HG02973 (cell line): ENCODE measurements at regions not wholly inside any gene's neighbourhood (a gene's known extent, or its start where the extent isn't known, plus 50 kb on each side); places are given as distances from the start of the nearest gene placed in this dataset.
"Not testable (repeated sequence)": the region's sequence is repeated elsewhere in the genome, so short reads cannot be mapped to it uniquely, and the experiment has no call there.

Source experiments
- ATAC-seq: cut with Tn5 transposase; IDR thresholded peaks from one replicate; pipeline ENCODE4 v1.9.1; 2021; ENCODE audit warnings: moderate library complexity; ENCODE audit not compliant: unreplicated experiment

DNA sequence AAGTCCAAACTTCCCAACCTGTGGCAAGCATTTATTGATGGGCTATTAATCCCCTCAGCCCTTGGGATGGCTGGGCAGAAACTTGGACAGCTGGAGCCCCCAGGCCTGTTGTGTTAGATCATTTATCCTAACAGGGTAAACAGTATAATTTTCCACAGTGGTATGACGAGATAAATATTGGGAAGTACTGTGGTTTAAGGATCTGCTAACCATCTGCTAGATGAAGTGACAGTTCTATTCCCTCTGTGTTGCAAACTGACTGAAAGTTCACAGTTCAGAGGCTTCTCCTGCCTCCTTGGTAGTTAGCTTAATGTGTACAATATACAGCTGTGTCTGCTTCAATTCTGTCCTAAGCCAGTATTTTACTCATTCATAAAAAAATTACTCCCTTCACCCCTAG lies 127.5 kb upstream of the CHODL start:
- no peak for ATAC-seq

DNA sequence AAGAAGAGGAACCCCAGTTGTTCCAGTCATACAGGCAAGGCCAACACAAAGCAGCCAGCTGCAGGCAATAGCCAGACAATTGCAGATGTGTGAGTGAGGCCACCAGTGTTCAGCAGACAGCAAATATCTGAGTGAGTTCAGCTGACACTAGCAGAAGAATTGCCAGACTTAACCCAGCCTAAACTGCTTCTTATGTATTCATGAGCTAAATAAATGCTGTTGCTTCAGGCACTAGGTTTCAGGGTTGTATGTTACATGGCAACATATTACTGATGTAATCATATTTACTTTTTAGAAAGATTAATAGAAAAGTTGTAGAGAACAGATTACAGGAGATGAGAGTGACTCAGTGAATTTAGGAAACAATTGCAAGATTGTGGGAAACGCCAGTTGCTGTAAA lies 129.8 kb upstream of the CHODL start:
- ATAC-seq = no peak

DNA sequence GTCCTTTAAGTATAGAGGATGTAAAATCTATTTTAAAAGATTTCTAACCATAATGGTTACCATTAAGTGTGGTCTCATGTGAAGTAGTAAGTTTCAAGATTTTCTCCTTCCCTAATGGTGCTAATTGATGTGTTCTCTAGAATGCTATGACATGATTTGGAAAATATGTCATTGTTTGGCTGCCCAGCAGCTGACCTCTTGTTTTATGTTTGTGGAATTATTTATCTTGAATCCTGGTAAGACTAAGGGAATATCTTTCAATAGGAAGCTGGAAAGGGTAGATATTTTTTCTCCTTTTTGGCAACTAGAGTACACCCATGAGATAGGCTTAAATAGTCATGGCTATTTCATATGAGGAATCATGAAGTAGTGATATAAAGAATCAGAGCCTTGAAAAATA lies 139.8 kb upstream of the CHODL start:
- ATAC-seq = no peak

DNA sequence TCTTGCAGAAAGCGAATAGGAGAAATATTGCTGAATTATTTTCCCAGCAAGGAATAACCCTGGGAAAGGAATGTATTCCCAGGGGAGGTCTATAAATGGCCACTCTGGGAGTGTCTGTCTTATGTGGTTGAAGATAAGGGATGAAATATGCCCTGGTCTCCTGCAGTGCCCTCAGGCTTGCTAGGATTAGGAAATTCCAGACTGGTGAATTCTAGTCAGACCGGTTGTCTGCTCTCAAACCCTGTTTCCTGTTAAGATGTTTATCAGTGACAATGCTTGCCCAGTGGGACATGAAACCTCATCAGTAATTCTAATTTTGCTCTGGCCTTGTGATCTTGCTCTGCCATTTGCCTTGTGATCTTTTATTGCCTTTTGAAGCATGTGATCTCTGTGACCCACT lies 148.2 kb upstream of the CHODL start:
- not testable (repeated sequence) for ATAC-seq

DNA sequence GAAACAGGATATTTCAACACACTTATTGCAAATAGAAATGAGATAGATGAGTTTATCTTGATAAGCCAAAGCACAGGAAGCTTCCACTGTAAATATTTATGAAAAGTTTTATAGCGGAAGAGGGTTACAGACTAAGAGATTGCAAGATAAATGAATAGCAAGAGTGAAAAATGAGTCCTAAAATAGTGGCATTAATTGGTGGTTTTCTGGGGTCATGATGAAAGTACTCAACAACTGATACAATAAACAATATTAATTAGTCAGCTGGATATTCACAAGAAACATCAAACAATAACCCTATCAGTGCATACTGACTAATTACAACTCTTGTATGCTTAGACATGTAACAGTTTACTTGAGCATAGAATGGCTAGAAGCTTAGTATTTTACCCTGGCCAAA lies 154.8 kb upstream of the CHODL start:
- no peak for ATAC-seq

DNA sequence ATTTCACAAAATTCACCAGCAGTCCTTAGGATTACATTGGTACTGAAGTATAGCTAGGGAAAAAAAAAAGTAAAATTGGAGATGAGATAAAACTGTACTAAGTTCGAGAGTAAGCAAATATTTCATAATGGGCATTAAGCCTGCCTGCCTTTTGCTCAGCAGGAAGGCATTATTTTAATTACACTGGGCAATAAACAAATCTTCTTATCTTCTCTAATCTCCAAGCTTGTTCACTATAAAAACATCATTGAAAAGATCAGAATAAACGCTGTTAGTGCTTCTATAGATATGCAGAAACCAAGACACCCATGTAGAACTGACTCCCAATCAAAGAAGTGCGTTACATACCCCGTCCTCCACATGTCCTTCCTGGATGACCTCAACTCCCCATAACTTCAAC lies 174.2 kb upstream of the CHODL start:
- ATAC-seq = no peak

DNA sequence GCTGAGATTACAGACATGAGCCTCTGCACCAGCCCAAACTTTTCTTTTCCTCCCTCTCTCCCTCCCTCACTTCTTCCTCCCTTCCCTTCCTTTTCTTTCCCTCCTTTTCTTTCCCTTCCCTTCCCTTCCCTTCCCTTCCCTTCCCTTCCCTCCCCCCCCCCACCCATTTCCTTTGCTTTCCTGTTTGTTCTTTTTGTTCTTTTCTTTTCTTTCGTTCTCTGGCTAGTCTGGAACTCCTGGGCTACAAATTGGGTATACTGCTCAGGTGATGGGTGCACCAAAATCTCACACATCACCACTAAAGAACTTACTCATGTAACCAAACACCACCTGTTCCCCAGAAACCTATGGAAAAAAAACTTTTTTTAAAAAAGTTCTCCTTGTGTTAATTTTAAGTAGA lies 174.8 kb upstream of the CHODL start:
- no peak for ATAC-seq

DNA sequence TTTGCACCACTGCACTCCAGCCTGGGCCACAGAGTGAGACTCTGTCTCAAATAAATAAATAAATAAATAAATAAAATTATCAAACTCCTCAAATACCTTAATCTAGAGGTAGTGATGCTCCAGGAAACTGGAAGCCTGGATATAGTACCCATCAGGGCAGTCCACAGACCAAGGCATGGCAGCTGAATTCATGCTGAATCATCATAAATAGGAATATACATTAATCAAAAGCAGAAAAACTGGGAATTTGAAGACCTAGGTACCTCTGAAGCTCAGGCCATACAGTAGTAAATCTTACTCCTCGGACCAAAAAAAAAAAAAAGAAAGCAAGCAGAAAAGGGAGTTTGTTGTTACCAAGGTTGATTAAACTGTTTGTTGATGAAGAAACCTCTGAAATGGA lies 184.2 kb upstream of the CHODL start:
- no peak for ATAC-seq

DNA sequence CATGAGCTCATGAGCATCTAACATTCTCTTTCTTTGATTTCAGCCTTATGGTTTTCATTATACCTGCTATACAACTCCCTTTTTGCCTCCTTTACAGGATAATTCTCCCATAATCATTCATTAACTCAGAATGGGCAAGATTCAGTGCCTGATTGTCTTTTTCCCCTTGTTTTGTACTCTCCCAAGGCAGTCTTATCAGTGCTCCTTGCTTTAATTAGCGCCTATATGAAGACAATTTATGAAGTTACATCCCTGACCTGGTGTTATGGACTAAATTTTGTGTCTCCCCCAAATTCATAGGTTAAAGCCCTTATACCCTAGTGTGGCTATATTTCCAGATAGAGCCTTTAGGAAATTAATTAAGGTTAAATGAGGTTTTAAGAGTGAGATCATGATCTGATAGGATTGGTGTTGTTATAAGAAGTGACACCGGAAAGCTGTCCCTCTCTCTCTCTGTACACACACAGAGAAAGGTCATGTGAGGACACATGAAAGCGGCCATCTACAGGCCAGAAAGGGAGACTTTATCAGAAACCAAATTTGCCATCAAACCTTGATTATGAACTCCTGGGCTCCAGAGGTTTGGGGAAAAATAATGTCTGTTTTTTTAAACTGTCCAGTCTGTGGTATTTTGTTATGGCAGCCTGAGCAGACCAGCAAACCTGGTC lies 185.8 kb upstream of the CHODL start:
- ATAC-seq = no peak

DNA sequence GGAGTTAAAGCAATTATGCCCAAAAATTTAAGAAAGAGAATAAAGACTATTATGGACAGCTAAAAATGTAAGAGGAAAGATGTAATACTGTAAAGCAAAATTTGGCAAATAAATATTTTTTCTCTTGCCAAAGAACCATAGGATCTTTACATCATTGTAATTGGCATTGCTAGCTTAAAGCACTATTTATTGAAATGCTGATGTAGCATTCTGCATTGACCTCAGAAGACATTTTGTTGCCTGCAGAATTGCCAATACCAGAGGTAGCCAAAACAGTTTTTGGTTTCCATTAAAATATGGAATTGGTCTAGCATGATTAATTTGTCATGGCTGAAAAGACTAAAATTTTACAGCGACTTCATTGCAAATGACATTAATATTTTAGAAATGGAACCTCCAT lies 191.5 kb upstream of the CHODL start:
- ATAC-seq = no peak

DNA sequence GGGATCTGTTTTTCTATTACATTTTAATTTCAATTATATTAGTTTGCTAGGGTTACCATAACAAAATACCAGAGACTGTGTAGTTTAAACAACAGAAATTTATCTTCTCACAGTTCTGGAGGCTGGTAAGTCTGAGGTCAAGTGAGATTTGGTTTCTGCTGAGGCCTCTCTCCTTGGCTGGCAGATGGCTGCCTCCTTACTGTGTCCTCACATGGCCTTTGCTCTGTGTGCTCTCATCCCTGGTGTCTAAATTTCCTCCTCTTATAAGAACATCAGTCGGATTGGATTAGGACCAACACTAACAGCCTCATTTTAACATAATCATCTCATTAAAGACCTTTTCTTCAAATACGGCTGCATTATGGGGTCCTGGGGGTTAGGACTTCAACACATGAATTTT lies 195.2 kb upstream of the CHODL start:
- ATAC-seq = no peak

DNA sequence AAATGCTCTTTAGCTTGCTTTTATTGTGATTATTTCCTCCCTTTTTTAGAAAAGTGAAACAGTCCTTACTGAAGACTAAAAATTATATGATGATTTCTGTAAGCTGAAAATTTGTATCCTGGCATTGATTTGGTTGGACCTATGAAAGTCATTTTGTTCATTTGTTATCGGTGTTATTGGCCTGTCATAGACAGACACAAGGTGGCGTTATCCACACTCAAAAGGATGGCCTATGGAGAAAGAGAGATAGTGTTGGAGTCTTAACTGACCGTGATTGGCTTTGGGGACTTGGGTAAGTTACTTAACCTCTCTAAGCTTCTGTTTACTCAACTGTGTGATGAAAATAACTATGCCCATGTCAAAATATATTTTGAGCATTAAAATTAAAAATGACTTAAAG lies 203.6 kb upstream of the CHODL start:
- peak; percentile 69 for ATAC-seq

DNA sequence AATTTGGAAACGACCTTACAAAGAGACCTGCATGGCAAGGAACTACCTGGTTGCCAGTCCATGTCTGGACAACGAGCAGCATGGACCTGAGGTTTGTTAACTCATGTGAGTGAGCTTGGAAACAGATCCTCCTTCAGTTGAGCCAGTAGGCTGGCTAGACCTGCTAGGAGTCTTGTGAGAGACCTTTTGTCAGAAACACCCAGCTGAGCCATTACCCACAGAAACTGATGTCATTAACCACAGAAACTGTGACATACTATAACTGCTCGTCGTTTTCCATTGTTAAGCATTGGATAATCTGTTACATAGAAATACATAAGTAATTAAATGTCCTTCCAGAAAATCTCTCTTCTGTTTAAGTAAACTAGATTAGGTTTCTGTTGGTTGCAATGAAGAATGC lies 211.1 kb upstream of the C21orf91 start:
- peak; percentile 66 for ATAC-seq

DNA sequence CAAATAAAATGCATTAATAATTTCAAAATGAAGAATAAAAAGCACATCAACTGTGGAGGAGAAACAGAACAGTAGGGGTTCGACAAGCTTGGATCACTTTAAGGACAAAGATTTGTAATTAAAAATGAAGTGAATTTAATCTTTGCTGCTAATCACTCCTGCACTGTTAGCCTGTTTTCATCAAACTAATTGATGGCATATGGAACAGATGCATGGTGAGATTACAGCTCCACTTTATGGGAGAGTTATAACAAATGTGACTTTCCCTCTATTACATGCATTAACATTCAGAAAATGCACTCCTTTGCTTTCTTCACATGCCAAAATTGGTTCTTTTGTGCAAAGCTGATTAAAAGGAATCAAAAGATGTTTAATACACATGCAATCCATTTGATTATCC lies 207.2 kb upstream of the C21orf91 start:
- ATAC-seq = no peak

DNA sequence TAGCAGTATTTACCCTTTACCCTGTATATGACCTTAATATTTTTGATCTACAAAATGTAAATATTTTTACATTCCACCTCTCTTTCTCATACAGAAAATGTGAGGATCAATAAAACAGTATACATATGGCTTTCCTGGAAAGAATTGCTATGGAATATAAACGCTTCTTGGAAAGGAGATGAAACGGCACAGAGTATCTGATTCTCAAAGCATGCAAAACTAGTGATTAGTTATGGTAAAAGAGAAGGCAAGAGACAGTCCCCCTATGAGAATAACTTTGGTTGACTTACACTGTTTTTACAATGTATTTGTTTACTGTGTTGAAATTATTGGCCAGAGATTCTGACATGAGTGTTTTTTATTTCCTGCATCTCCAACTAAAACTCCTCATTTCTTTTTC lies 204.6 kb upstream of the C21orf91 start:
- no peak for ATAC-seq

DNA sequence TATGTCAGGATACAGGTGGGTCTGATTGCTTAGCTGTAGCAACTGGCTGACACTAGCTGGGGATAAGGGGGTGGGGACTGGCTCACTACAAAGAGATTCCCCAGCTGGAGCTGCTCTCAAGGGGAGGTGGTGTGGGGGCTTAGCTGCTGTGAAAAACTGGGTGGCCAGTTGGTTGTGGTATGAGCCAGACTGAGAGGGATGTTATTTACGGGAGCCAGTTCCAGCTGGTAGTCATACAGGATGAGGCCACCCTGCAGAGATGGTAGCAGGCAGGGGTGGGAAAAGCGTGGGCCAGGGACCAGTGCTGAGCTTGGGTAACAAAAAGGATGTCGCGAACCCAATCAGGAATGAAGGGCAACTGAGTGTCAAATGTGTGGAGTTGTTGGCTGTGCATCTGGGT lies 204.0 kb upstream of the C21orf91 start:
- no peak for ATAC-seq

DNA sequence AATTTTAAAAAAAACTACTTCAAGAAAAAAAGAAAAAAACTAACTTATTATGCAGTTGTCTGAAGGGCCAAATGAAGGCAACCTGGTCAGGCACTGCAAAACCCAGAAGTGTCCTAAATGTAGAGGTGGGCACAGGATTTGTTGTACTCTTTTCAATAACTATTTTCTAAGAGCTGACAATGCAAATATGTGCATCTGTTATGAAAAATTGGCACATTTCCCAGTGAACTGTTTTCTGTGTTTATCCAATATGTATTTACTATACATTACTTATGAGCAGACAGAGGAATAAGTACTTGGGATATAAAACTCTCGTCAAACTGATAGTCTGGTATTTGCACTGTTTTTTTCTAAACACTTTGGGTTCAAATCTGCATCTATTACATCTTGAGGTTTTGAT lies 188.0 kb upstream of the C21orf91 start:
- no peak for ATAC-seq

DNA sequence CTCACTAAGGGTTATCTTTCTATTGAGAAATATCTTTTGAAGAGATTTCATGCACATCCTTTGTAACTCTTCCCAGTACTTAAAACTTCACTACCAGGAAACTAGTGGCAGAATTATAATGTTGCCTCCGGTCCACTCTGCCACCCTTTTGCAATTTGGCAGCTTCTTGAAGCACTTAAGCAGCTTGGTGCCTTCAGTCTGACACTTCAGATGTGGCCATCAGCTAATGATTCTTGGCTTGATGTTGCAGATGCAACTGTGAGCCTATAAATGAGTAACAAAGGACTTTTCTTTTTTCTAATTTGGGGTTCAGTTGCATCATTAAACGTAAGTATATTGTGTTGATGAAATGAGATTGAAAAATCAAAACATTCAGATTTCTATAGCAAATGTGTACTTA lies 187.5 kb upstream of the C21orf91 start:
- ATAC-seq = no peak

DNA sequence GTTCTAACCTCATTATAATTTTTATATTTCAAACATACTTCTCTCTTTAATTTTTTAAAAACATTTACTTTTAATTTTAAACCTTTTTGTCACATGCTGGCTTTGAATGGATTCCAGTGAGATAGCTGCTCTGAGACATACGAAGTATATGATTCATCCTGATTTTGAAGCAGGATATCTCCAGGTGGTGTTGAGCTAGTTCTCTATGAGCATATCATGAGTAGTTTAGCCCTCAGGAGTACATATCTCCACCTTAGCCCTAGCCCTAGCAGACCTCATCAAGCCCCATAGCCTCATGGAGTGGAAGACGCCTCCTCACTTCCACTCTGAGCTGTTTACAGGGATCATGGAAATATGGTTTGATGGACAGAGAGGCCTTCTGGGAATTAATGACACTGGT lies 183.2 kb upstream of the C21orf91 start:
- no peak for ATAC-seq

DNA sequence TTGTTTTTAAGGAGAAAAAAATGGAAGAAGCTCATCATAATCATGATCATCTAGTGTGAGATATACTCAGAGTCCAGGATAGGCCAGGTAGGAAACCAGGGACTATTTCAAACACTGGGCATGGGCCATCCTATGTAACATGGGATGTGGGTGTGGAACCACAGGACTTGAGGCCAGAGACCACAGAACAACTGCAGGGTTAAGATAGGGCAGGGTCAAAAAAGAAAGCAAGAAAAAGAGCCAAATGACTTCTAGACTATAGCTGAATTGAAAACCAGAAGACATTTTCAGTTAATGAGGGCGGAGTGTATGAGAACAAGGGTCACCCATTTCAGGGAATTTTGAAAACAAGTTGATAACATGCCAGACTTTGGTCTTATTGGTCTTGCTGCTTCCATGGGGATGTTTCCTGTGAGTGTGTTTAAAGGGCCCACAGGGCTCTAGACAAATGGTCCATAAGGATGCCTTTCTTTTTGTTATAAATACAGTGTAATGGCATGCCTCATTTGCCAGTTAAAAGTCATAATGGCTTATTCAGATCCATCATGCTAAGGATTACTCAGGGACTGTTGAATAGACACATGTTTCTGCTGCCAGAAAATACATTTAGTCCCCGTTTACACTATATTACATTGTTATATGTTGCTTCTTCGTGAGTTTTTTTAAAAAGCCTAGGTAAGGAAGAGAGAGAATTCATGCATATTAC lies 182.0 kb upstream of the C21orf91 start:
- ATAC-seq = no peak

DNA sequence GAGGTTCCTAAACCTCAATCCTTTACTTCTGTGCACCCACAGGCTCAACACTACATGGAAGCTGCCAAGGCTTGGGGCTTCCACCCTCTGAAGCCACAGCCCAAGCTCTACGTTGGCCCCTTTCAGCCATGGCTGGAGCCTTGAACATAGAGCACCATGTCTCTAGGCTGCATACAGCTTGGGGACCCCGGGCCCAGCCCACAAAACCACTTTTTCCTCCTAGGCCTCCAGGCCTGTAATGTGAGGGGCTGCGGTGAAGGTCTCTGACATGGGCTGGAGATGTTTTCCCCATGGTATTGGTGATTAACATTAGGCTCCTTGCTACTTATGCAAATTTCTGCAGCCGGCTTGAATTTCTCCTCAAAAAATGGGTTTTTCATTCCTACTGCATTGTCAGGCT lies 179.4 kb upstream of the C21orf91 start:
- not testable (repeated sequence) for ATAC-seq

DNA sequence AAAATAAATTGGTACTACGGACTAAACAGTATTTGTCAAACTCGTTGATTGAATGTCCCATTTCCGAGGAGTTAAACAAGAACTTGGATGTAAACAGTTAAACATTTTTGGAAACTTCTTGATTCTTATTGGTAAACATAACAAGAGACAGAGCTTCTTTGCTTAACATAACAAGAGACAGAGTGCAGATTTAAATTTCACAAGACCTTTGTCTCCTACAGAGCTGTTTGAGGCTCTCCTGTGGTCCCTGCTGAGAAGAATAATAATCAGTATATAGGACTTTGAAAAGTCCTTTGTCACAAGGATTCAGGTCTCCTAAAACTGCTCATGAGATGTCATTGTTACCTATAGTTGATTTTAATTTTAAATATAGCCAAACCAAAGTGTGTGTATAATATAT lies 170.6 kb upstream of the C21orf91 start:
- no peak for ATAC-seq

DNA sequence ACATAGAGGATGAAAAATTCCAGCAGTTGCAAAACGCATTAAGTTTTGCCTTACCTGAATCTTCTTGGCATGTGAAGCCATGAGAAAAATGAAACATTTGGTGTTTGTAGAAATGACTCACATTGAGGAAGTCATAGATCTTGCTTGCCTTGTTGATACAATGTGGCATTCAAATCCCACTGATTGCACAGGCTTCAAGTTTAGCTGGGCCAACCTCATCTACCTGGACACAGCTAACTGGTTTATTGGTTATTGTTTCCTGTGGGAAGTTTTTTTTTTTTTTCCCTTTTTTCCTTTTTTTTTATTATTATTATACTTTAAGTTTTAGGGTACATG lies 168.9 kb upstream of the C21orf91 start:
- ATAC-seq = no peak
